HEK293T (cell line): ENCODE measurements at regions not wholly inside any gene's neighbourhood (a gene's known extent, or its start where the extent isn't known, plus 50 kb on each side); places are given as distances from the start of the nearest gene placed in this dataset.

Experiments used
- ARNT ChIP-seq: fragments of 450-650 bp; IDR thresholded peaks from 2 replicates; pipeline ENCODE4 v1.6.1; 2017; ENCODE audit warnings: mild to moderate bottlenecking
- BHLHE40 ChIP-seq: fragments of 450-650 bp; IDR thresholded peaks from 2 replicates; pipeline ENCODE4 v1.6.1; 2016; ENCODE audit warnings: mild to moderate bottlenecking, moderate library complexity, borderline replicate concordance
- CTBP1 ChIP-seq: fragments of 450-650 bp; IDR thresholded peaks from 2 replicates; pipeline ENCODE4 v1.6.1; 2016; ENCODE audit warnings: borderline replicate concordance
- ELF4 ChIP-seq: fragments of 450-650 bp; IDR thresholded peaks from 2 replicates; pipeline ENCODE4 v1.6.1; 2017; ENCODE audit warnings: antibody characterized with exemption
- FOXM1 ChIP-seq: fragments of 450-650 bp; IDR thresholded peaks from 2 replicates; pipeline ENCODE4 v1.6.1; 2017; ENCODE audit warnings: mild to moderate bottlenecking, borderline replicate concordance
- HDGF ChIP-seq: fragments of 450-650 bp; IDR thresholded peaks from 2 replicates; pipeline ENCODE4 v1.6.1; 2017; ENCODE audit warnings: antibody characterized with exemption, borderline replicate concordance
- LEF1 ChIP-seq: fragments of 450-650 bp; IDR thresholded peaks from 2 replicates; pipeline ENCODE4 v1.6.1; 2017; ENCODE audit warnings: mild to moderate bottlenecking, borderline replicate concordance
- SP1 ChIP-seq: fragments of 450-650 bp; IDR thresholded peaks from 2 replicates; pipeline ENCODE4 v1.6.1; 2017
- ZNF384 ChIP-seq: fragments of 450-650 bp; IDR thresholded peaks from 2 replicates; pipeline ENCODE4 v1.6.1; 2016

GRCh38 chr13:112137144-112137543 lies 70.2 kb downstream of the SOX1 start:
- no peak for TF ChIP-seq CTBP1
- no peak for TF ChIP-seq ZNF384
- TF ChIP-seq ARNT = no peak
- TF ChIP-seq ELF4 = no peak
- TF ChIP-seq SP1 = no peak
- no peak for TF ChIP-seq FOXM1
- TF ChIP-seq HDGF = no peak
- no peak for TF ChIP-seq LEF1
- no peak for TF ChIP-seq BHLHE40
